OCI-LY7 (cell line): ENCODE measurements at regions not wholly inside any gene's neighbourhood (a gene's known extent, or its start where the extent isn't known, plus 50 kb on each side); places are given as distances from the start of the nearest gene placed in this dataset.

Experiments
- BruUV-seq: library from RNA; stranded (reverse); fragments of 400-500 nt; replicated peaks from 2 replicates; lab custom pipeline; 2021; lab: Mats Ljungman, UMichigan
- CTCF ChIA-PET: fragments of 300-600 bp; sonication (Branson Sonifier 250); formaldehyde crosslinking; loops from one replicate; lab custom pipeline; 2022; ENCODE audit warnings: antibody characterized with exemption; ENCODE audit not compliant: unreplicated experiment; lab: Charles Lee
- POLR2A ChIA-PET: fragments of 300-600 bp; sonication (Branson Sonifier 250); formaldehyde crosslinking; loops from one replicate; lab custom pipeline; 2022; ENCODE audit warnings: antibody characterized with exemption; lab: Charles Lee
- DNase-seq: peaks from one replicate; pipeline ENCODE4 v3.0.0-alpha.2; 2015; ENCODE audit warnings: low spot score
- H2AFZ ChIP-seq: fragments of 200-600 bp; sonication (generic), shearing (Covaris generic); 2 replicates; pipeline ENCODE4 v1.6.1; 2014; ENCODE audit warnings: mild to moderate bottlenecking, antibody characterized with exemption, low read length, moderate library complexity
- H3K27ac ChIP-seq: fragments of 200-600 bp; sonication (generic); 2 replicates; pipeline ENCODE4 v1.5.1; 2014; ENCODE audit warnings: mixed run types, low read depth, mild to moderate bottlenecking, moderate library complexity, low read length, inconsistent platforms; ENCODE audit not compliant: poor library complexity, severe bottlenecking
- H3K36me3 ChIP-seq: fragments of 200-600 bp; sonication (generic); 2 replicates; pipeline ENCODE4 v1.6.1; 2014; ENCODE audit warnings: mild to moderate bottlenecking, antibody characterized with exemption, low read length, moderate library complexity, mixed read lengths; ENCODE audit not compliant: insufficient read depth
- H3K4me1 ChIP-seq: fragments of 200-600 bp; sonication (generic); 2 replicates; pipeline ENCODE4 v1.5.1; 2014; ENCODE audit warnings: mild to moderate bottlenecking, low read length; ENCODE audit not compliant: insufficient read depth, poor library complexity, severe bottlenecking
- H3K4me2 ChIP-seq: fragments of 200-600 bp; sonication (generic); 2 replicates; pipeline ENCODE4 v1.6.1; 2014; ENCODE audit warnings: mild to moderate bottlenecking, low read length
- H3K4me3 ChIP-seq: fragments of 200-600 bp; sonication (generic); 2 replicates; pipeline ENCODE4 v1.5.1; 2014; ENCODE audit warnings: mild to moderate bottlenecking, low read depth, low read length; ENCODE audit not compliant: poor library complexity, severe bottlenecking
- H3K79me2 ChIP-seq: fragments of 200-600 bp; sonication (generic); 2 replicates; pipeline ENCODE4 v1.6.1; 2016; ENCODE audit warnings: low read depth, mild to moderate bottlenecking, low read length, moderate library complexity, mixed read lengths; ENCODE audit not compliant: insufficient read depth
- H3K9me2 ChIP-seq: fragments of 200-600 bp; sonication (generic); 2 replicates; pipeline ENCODE4 v1.6.1; 2016; ENCODE audit warnings: mild to moderate bottlenecking, low read length, mixed read lengths; ENCODE audit not compliant: insufficient read depth
- H3K9me3 ChIP-seq: fragments of 200-600 bp; sonication (generic); 2 replicates; pipeline ENCODE4 v1.6.1; 2014; ENCODE audit warnings: mild to moderate bottlenecking, mixed run types, low read length, mixed read lengths
- H4K20me1 ChIP-seq: fragments of 200-600 bp; sonication (generic); 2 replicates; pipeline ENCODE4 v1.6.1; 2014; ENCODE audit warnings: mild to moderate bottlenecking, antibody characterized with exemption, low read length, moderate library complexity, mixed read lengths; ENCODE audit not compliant: insufficient read depth
- EZH2phosphoT487 ChIP-seq: fragments of 200-600 bp; sonication (generic); IDR thresholded peaks from 2 replicates; pipeline ENCODE4 v1.6.1; 2018; ENCODE audit warnings: low read depth, borderline replicate concordance, mild to moderate bottlenecking, mixed run types, antibody characterized with exemption, low read length, moderate library complexity, mixed read lengths
- intact Hi-C: fragments of 100-400 bp; cut with micrococcal nuclease; formaldehyde crosslinking; loops from one replicate; pipeline ENCODE4 v1.10.0; 2022; ENCODE audit not compliant: unreplicated experiment
- TF ChIP-seq, protein P1 (sequence below): fragments of 200-600 bp; sonication (generic); conservative IDR thresholded peaks from 2 replicates; pipeline ENCODE4 v1.5.1; 2014; ENCODE audit warnings: mild to moderate bottlenecking, antibody characterized with exemption, low read length, moderate library complexity, mixed read lengths

GRCh38 chr16:9332574-9333148 is 241.2 kb downstream of the HAPSTR1 start:
- H3K79me2 ChIP-seq: no peaks in the 10 kb centered on the region
- intact Hi-C loops: no loop called here
- H3K9me3 ChIP-seq: no peaks in the 10 kb centered on the region
- H3K9me2 ChIP-seq: no peaks in the 10 kb centered on the region
- TF ChIP-seq EZH2phosphoT487: no peak
- TF ChIP-seq, protein P1, sequence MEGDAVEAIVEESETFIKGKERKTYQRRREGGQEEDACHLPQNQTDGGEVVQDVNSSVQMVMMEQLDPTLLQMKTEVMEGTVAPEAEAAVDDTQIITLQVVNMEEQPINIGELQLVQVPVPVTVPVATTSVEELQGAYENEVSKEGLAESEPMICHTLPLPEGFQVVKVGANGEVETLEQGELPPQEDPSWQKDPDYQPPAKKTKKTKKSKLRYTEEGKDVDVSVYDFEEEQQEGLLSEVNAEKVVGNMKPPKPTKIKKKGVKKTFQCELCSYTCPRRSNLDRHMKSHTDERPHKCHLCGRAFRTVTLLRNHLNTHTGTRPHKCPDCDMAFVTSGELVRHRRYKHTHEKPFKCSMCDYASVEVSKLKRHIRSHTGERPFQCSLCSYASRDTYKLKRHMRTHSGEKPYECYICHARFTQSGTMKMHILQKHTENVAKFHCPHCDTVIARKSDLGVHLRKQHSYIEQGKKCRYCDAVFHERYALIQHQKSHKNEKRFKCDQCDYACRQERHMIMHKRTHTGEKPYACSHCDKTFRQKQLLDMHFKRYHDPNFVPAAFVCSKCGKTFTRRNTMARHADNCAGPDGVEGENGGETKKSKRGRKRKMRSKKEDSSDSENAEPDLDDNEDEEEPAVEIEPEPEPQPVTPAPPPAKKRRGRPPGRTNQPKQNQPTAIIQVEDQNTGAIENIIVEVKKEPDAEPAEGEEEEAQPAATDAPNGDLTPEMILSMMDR: no peak
- ChIA-PET POLR2A (no interaction called here), CTCF (no interaction called here)
- H3K4me2 ChIP-seq: no peak overlapping the region
- no peak for DNase-seq
- no peaks in the 10 kb centered on the region for H3K4me1 ChIP-seq
- no peak overlapping the region for H3K27ac ChIP-seq
- H3K36me3 ChIP-seq: no peaks in the 10 kb centered on the region
- H3K4me3 ChIP-seq: no peak overlapping the region
- no TSS peak for BruUV-seq
- H4K20me1 ChIP-seq: no peaks in the 10 kb centered on the region
- no peak overlapping the region for H2AFZ ChIP-seq

DNA sequence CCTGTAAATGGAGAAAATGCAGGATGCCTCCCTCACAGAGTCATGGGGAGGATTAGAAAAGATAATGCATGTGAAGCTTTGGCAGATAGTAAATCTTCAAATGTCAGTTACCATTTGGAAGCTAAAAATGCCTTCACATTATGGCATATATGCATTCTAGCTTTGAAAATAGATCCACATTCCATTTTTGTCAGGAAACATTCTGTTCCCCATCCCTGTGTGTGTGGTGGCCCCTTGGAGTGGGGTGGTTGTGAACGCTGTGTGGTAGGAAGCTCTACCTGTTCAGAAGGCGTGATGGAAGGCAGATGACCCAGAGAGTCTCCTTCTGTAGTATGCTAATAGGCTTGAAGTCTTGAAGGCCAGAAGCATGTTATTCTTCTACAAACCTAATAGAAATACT is 242.0 kb downstream of the HAPSTR1 start:
- no peak overlapping the region for H2AFZ ChIP-seq
- ChIA-PET CTCF (no interaction called here), POLR2A (no interaction called here)
- no peaks in the 10 kb centered on the region for H3K4me1 ChIP-seq
- H3K79me2 ChIP-seq: no peaks in the 10 kb centered on the region
- H3K27ac ChIP-seq: no peak overlapping the region
- TF ChIP-seq, protein P1: no peak
- TF ChIP-seq EZH2phosphoT487: no peak
- DNase-seq: no peak
- no TSS peak for BruUV-seq
- H3K9me2 ChIP-seq: no peaks in the 10 kb centered on the region
- no peaks in the 10 kb centered on the region for H4K20me1 ChIP-seq
- intact Hi-C loops: no loop called here
- H3K4me3 ChIP-seq: no peak overlapping the region
- no peaks in the 10 kb centered on the region for H3K36me3 ChIP-seq
- no peak overlapping the region for H3K4me2 ChIP-seq
- no peaks in the 10 kb centered on the region for H3K9me3 ChIP-seq

- Histone ChIP-seq H3K9me3 (no peaks in the 10 kb centered on the region), H3K9me2 (no peaks in the 10 kb centered on the region), H3K36me3 (no peaks in the 10 kb centered on the region), H3K27ac (no peak overlapping the region), H3K4me1 (no peaks in the 10 kb centered on the region), H3K4me2 (no peak overlapping the region), H2AFZ (no peak overlapping the region), H4K20me1 (no peaks in the 10 kb centered on the region), H3K79me2 (no peaks in the 10 kb centered on the region), H3K4me3 (no peak overlapping the region)
- ChIA-PET POLR2A (no interaction called here), CTCF (no interaction called here)
- DNase-seq: no peak
- no peak for TF ChIP-seq EZH2phosphoT487
- TF ChIP-seq, protein P1: no peak
- intact Hi-C loops: no loop called here
- BruUV-seq: no TSS peak
These were observed 242.7 kb downstream of the HAPSTR1 start for GRCh38 chr16:9334103-9334502.
